ELR (cell line): ENCODE measurements at regions not wholly inside any gene's neighbourhood (a gene's known extent, or its start where the extent isn't known, plus 50 kb on each side); places are given as distances from the start of the nearest gene placed in this dataset.
"Not testable (repeated sequence)": the region's sequence is repeated elsewhere in the genome, so short reads cannot be mapped to it uniquely, and the experiment has no call there.

Source experiments
- DNase-seq: peaks from one replicate; pipeline ENCODE4 v3.0.0-alpha.2; 2015; ENCODE audit warnings: low read depth

- not testable (repeated sequence) for DNase-seq
Measured at GRCh38 chr9:39463696-39464095, 108.2 kb downstream of the SPATA31A1 start.

- DNase-seq, result peak; percentile 50
Measured at GRCh38 chr9:39464122-39464777, 108.8 kb downstream of the SPATA31A1 start.

- DNase-seq, result not testable (repeated sequence)
Measured at GRCh38 chr9:39474499-39474898, 119.0 kb downstream of the SPATA31A1 start.

GRCh38 chr9:39483073-39483472 is 127.6 kb downstream of the SPATA31A1 start:
- not testable (repeated sequence) for DNase-seq

GRCh38 chr9:39483880-39484279 is 128.4 kb downstream of the SPATA31A1 start:
- not testable (repeated sequence) for DNase-seq

- not testable (repeated sequence) for DNase-seq
Measured at GRCh38 chr9:39484292-39484691, 128.8 kb downstream of the SPATA31A1 start.

GRCh38 chr9:39487477-39487876 is 132.0 kb downstream of the SPATA31A1 start:
- not testable (repeated sequence) for DNase-seq

GRCh38 chr9:39496248-39496647 is 140.8 kb downstream of the SPATA31A1 start:
- DNase-seq, result not testable (repeated sequence)

GRCh38 chr9:39503178-39503577 is 147.7 kb downstream of the SPATA31A1 start:
- DNase-seq, result not testable (repeated sequence)

- not testable (repeated sequence) for DNase-seq
Measured at GRCh38 chr9:39527387-39528029, 172.0 kb downstream of the SPATA31A1 start.

- DNase-seq, result not testable (repeated sequence)
Measured at GRCh38 chr9:39532597-39532996, 177.1 kb downstream of the SPATA31A1 start.

GRCh38 chr9:39533001-39533762 is 177.7 kb downstream of the SPATA31A1 start:
- DNase-seq, result not testable (repeated sequence)

GRCh38 chr9:39533763-39534548 is 178.5 kb downstream of the SPATA31A1 start:
- not testable (repeated sequence) for DNase-seq

- not testable (repeated sequence) for DNase-seq
Measured at GRCh38 chr9:39534897-39535296, 179.4 kb downstream of the SPATA31A1 start.

GRCh38 chr9:39542157-39542556 is 186.7 kb downstream of the SPATA31A1 start:
- not testable (repeated sequence) for DNase-seq

GRCh38 chr9:39545079-39545478 is 189.6 kb downstream of the SPATA31A1 start:
- DNase-seq, result not testable (repeated sequence)

- not testable (repeated sequence) for DNase-seq
Measured at GRCh38 chr9:39550573-39550972, 195.1 kb downstream of the SPATA31A1 start.

GRCh38 chr9:39551544-39551943 is 196.1 kb downstream of the SPATA31A1 start:
- not testable (repeated sequence) for DNase-seq

GRCh38 chr9:39552242-39552881 is 196.9 kb downstream of the SPATA31A1 start:
- DNase-seq, result not testable (repeated sequence)

GRCh38 chr9:39554352-39554751 is 198.9 kb downstream of the SPATA31A1 start:
- not testable (repeated sequence) for DNase-seq

GRCh38 chr9:39559384-39559783 is 203.9 kb downstream of the SPATA31A1 start:
- DNase-seq, result not testable (repeated sequence)
